Astrocyte of the cerebellum (primary cell): ENCODE measurements at regions not wholly inside any gene's neighbourhood (a gene's known extent, or its start where the extent isn't known, plus 50 kb on each side); places are given as distances from the start of the nearest gene placed in this dataset.

Experiments used
- DNase-seq: peaks from one replicate; pipeline ENCODE4 v3.0.0-alpha.2; 2011; ENCODE audit warnings: low read depth
- H3K4me3 ChIP-seq: 2 replicates; pipeline ENCODE4 v1.5.1; 2011; ENCODE audit warnings: mild to moderate bottlenecking, low read depth, low read length, moderate library complexity
- in situ Hi-C: cut with HindIII; loops from 2 replicates; pipeline ENCODE4 v1.10.0; 2017; ENCODE audit warnings: low sequenced_read_pairs
- TF ChIP-seq, protein P1 (sequence below): IDR thresholded peaks from 2 replicates; pipeline ENCODE4 v1.5.1; 2012; ENCODE audit warnings: low read length, low read depth, moderate library complexity, mild to moderate bottlenecking; ENCODE audit errors: missing control alignments

DNA sequence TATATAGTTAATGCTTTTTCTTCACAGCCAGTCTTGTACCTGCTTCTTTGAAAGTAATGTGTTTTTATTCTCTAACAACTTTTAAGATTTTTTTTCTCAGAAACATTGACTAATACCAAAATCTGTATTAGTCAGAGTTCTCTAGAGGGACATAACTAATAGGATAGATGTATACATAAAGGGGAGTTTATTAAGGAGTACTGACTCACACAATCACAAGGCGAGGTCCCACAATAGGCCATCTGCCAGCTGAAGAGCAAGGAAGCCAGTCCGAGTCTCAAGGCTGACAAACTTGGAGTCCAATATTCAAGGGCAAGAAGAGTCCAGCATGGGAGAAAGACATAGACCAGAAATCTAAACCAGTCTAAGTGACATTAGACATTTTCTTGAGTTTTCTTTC lies 140.0 kb downstream of the RAB38 start:
- H3K4me3 ChIP-seq, result no peak overlapping the region
- DNase-seq, result no peak
- in situ Hi-C loops, result no loop called here
- TF ChIP-seq, protein P1, sequence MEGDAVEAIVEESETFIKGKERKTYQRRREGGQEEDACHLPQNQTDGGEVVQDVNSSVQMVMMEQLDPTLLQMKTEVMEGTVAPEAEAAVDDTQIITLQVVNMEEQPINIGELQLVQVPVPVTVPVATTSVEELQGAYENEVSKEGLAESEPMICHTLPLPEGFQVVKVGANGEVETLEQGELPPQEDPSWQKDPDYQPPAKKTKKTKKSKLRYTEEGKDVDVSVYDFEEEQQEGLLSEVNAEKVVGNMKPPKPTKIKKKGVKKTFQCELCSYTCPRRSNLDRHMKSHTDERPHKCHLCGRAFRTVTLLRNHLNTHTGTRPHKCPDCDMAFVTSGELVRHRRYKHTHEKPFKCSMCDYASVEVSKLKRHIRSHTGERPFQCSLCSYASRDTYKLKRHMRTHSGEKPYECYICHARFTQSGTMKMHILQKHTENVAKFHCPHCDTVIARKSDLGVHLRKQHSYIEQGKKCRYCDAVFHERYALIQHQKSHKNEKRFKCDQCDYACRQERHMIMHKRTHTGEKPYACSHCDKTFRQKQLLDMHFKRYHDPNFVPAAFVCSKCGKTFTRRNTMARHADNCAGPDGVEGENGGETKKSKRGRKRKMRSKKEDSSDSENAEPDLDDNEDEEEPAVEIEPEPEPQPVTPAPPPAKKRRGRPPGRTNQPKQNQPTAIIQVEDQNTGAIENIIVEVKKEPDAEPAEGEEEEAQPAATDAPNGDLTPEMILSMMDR, result no peak

DNA sequence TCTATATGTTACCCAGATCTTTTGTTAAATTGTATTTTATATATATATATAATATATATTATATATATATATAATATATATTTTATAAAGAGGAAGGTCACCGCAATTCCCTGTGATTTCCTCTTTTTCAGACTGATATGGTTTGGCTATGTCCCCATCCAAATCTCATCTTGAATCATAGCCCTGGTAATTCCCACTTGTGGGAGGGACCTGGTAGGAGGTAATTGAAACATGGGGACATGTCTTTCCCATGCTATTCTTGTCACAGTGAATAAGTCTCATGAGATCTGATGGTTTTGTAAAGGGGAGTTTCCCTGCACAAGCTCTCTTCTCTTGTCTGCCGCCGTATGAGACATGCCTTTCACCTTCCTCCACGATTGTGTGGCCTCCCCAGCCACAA lies 157.6 kb downstream of the RAB38 start:
- TF ChIP-seq, protein P1, result no peak
- DNase-seq, result no peak
- no peak overlapping the region for H3K4me3 ChIP-seq
- in situ Hi-C loops, result loop anchor here (25.0 kb wide), 1 partner anchor 520 kb away; no protein-coding TSS in a partner anchor

DNA sequence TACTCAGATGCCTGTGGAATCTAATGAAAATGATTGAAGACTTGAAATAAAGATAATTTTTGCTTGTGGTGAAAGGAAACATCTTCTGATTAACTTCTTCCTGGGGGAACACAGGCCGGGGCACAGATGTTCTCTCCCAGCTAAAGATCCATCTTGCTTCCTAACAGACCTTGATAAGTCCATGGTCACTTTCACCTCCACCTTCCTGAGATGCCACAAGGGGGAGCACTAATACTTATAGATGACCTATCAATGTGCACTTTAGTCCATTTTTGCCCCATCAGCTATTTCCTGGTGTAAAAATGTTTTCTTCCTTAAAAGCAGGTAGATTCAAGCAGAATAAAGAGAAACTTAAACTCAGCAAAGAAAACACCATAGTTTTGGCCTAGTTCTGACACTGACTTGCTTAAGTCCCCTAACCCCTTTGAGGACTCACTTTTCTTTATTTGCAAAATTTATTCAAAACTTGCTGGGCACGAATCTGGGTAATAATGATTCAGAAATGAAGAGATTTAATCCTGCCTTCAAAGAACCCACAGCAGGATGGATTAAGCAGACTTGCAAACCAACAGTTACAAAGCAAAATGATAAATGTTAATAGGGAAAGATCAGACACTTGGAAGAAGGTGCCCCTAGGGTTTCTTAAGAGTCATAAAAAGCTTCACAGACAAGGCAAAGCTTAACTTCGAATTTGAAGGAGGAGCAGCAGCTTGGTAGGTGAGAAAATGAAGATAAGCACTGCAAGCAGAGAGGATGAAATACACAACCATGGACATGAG lies 158.7 kb downstream of the RAB38 start:
- no peak overlapping the region for H3K4me3 ChIP-seq
- peak; percentile 85 for DNase-seq
- in situ Hi-C loops, result loop anchor here (25.0 kb wide), 1 partner anchor 521 kb away; no protein-coding TSS in a partner anchor
- TF ChIP-seq, protein P1, result peak; percentile 73

DNA sequence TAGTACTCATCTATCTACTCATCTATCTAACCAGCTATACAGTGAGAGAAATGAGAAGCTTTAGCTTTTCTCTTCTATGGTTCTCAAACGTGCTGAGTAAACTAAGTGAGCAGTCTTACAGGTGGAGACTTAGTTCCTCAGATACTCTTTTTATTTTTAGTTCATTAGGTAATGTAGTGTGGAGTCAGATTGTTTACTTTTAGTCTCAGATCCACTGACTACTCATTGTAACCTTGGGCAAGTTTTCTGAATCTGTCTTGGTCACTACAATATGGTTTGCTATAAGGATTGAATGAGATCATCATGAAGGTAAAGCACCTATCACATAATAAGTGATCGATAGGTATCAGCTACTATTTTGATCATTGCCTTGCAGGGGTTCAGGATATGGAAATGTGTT lies 160.1 kb downstream of the RAB38 start:
- no peak overlapping the region for H3K4me3 ChIP-seq
- in situ Hi-C loops, result loop anchor here (25.0 kb wide), 1 partner anchor 522 kb away; no protein-coding TSS in a partner anchor
- DNase-seq, result no peak
- TF ChIP-seq, protein P1, result no peak

DNA sequence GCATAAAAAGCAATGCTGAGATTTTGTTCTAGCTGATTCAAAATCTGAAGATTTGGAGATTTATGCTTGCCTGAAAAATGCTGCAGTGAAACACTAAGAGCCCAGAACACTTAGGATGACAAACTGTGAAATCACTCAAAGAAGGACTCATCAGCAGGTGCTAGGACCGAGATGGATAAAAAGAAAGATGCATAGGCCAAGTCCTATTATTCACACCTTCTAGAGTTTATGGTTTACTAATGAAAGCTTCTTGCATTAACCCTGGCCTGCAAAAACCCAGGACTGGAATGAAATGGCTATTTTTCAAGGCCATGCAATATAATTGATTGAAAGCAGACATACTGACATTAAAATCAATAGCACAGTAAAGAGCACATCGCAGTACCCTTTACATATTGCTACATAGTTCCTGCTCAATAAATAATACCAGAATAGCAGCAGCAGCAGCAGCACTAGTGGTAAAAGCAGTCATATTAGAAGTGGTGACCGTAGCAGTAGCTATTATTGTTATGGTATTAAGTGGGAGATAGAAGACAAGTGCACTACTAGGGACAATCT lies 161.7 kb downstream of the RAB38 start:
- no peak for DNase-seq
- TF ChIP-seq, protein P1, result no peak
- in situ Hi-C loops, result loop anchor here (25.0 kb wide), 1 partner anchor 524 kb away; no protein-coding TSS in a partner anchor
- H3K4me3 ChIP-seq, result no peak overlapping the region

DNA sequence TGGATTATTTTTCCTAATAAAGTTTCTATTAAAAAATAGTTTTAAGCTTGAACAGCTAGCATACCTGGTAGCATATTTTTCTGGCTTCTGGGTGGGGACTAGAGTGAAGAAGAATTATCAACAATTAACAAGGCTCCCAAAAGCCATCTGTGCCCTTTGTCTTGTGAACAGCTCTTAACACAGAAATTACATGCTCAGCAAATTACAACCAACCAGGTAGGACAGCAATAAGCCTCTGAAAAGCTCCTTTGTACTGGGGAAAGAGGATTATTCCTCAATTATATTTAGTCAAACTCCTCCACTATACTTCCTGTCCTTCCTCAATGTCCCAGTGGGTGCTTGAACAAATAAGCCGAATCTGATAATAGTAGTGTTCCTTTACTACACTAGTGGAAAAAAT lies 162.8 kb downstream of the RAB38 start:
- TF ChIP-seq, protein P1, result no peak
- in situ Hi-C loops, result loop anchor here (25.0 kb wide), 1 partner anchor 525 kb away; no protein-coding TSS in a partner anchor
- no peak overlapping the region for H3K4me3 ChIP-seq
- DNase-seq, result no peak
